H9 (cell line): ENCODE measurements at regions not wholly inside any gene's neighbourhood (a gene's known extent, or its start where the extent isn't known, plus 50 kb on each side); places are given as distances from the start of the nearest gene placed in this dataset.

Source experiments
- DNase-seq: peaks from one replicate; pipeline ENCODE4 v3.0.0-alpha.2; 2017
- H2AFZ ChIP-seq: one replicate; pipeline ENCODE4 v1.6.1; 2013; ENCODE audit warnings: mild to moderate bottlenecking, low read length, control low read depth, moderate library complexity
- H2AK5ac ChIP-seq: 2 replicates; pipeline ENCODE4 v1.6.1; 2013; ENCODE audit warnings: low read length, control low read depth, mixed read lengths; ENCODE audit not compliant: insufficient read length
- H2BK120ac ChIP-seq: one replicate; pipeline ENCODE4 v1.6.1; 2013; ENCODE audit warnings: low read depth, mild to moderate bottlenecking, low read length, control low read depth, inconsistent platforms; ENCODE audit not compliant: poor library complexity, severe bottlenecking
- H2BK12ac ChIP-seq: 2 replicates; pipeline ENCODE4 v1.6.1; 2013; ENCODE audit warnings: low read length, control low read depth, mixed read lengths, low read depth; ENCODE audit not compliant: insufficient read length
- H2BK15ac ChIP-seq: 2 replicates; pipeline ENCODE4 v1.6.1; 2013; ENCODE audit warnings: low read depth, low read length, control low read depth
- H2BK20ac ChIP-seq: one replicate; pipeline ENCODE4 v1.6.1; 2013; ENCODE audit warnings: low read depth, mild to moderate bottlenecking, low read length, control low read depth, inconsistent platforms; ENCODE audit not compliant: poor library complexity, severe bottlenecking
- H2BK5ac ChIP-seq: 2 replicates; pipeline ENCODE4 v1.6.1; 2013; ENCODE audit warnings: low read length, control low read depth, mixed read lengths; ENCODE audit not compliant: insufficient read length
- H3K14ac ChIP-seq: 2 replicates; pipeline ENCODE4 v1.6.1; 2013; ENCODE audit warnings: low read length, control low read depth; ENCODE audit not compliant: insufficient read depth
- H3K18ac ChIP-seq: 2 replicates; pipeline ENCODE4 v1.6.1; 2013; ENCODE audit warnings: low read depth, mild to moderate bottlenecking, mixed read lengths, low read length, control low read depth; ENCODE audit not compliant: insufficient read length
- H3K23ac ChIP-seq: 2 replicates; pipeline ENCODE4 v1.6.1; 2013; ENCODE audit warnings: low read length, control low read depth, mixed read lengths, low read depth; ENCODE audit not compliant: insufficient read length
- H3K23me2 ChIP-seq: 2 replicates; pipeline ENCODE4 v1.6.1; 2013; ENCODE audit warnings: low read depth, mild to moderate bottlenecking, mixed read lengths, low read length, control low read depth; ENCODE audit not compliant: insufficient read length, poor library complexity, severe bottlenecking
- H3K27ac ChIP-seq: 2 replicates; pipeline ENCODE4 v1.5.1; 2013; ENCODE audit warnings: low read length, control low read depth, mixed read lengths, low read depth; ENCODE audit not compliant: insufficient read length
- H3K27me3 ChIP-seq: 2 replicates; pipeline ENCODE4 v1.6.1; 2013; ENCODE audit warnings: low read length, control low read depth, inconsistent platforms; ENCODE audit not compliant: insufficient read depth
- H3K4ac ChIP-seq: 2 replicates; pipeline ENCODE4 v1.6.1; 2013; ENCODE audit warnings: low read depth, mild to moderate bottlenecking, control low read depth, inconsistent platforms, low read length, moderate library complexity
- H3K4me1 ChIP-seq: 2 replicates; pipeline ENCODE4 v1.6.1; 2013; ENCODE audit warnings: low read length, control low read depth, inconsistent platforms; ENCODE audit not compliant: insufficient read depth
- H3K4me2 ChIP-seq: 2 replicates; pipeline ENCODE4 v1.6.1; 2013; ENCODE audit warnings: low read length, control low read depth, mixed read lengths; ENCODE audit not compliant: insufficient read length, insufficient read depth
- H3K56ac ChIP-seq: 2 replicates; pipeline ENCODE4 v1.6.1; 2013; ENCODE audit warnings: low read depth, mild to moderate bottlenecking, mixed read lengths, low read length, control low read depth; ENCODE audit not compliant: insufficient read length
- H3K79me1 ChIP-seq: 2 replicates; pipeline ENCODE4 v1.6.1; 2013; ENCODE audit warnings: low read depth, mild to moderate bottlenecking, moderate library complexity, low read length, control low read depth, inconsistent platforms; ENCODE audit not compliant: insufficient read depth, poor library complexity, severe bottlenecking
- H3K79me2 ChIP-seq: 2 replicates; pipeline ENCODE4 v1.6.1; 2013; ENCODE audit warnings: low read length, control low read depth, inconsistent platforms; ENCODE audit not compliant: insufficient read depth
- H3K9ac ChIP-seq: 2 replicates; pipeline ENCODE4 v1.6.1; 2013; ENCODE audit warnings: low read length, control low read depth, mixed read lengths; ENCODE audit not compliant: insufficient read length; ENCODE audit errors: extremely low read depth
- H3K9me3 ChIP-seq: one replicate; pipeline ENCODE4 v1.6.1; 2013; ENCODE audit warnings: low read depth, low read length, inconsistent platforms; ENCODE audit not compliant: control insufficient read depth
- H3T11ph ChIP-seq: one replicate; pipeline ENCODE4 v1.6.1; 2013; ENCODE audit warnings: mild to moderate bottlenecking, low read length, control low read depth, inconsistent platforms
- H4K20me1 ChIP-seq: one replicate; pipeline ENCODE4 v1.6.1; 2013; ENCODE audit not compliant: control insufficient read depth, insufficient read length, insufficient read depth
- H4K5ac ChIP-seq: 2 replicates; pipeline ENCODE4 v1.6.1; 2013; ENCODE audit warnings: low read depth, mild to moderate bottlenecking, mixed read lengths, low read length, control low read depth; ENCODE audit not compliant: insufficient read length
- H4K8ac ChIP-seq: replicated peaks from 2 replicates; pipeline ENCODE4 v1.6.1; 2013; ENCODE audit warnings: low read length, control low read depth, mixed read lengths, low read depth; ENCODE audit not compliant: insufficient read length
- H4K91ac ChIP-seq: 2 replicates; pipeline ENCODE4 v1.6.1; 2013; ENCODE audit warnings: low read depth, mild to moderate bottlenecking, moderate library complexity, mixed read lengths, low read length, control low read depth; ENCODE audit not compliant: insufficient read length
- H3K27ac Mint-ChIP-seq, 3 experiments: 2 replicates in 2 of 3; 3 replicates in 1 of 3; pipeline ENCODE4 v1.8.0; 2020 to 2021; ENCODE audit warnings: mixed read lengths in 3 of 3, mild to moderate bottlenecking in 1 of 3, moderate library complexity in 1 of 3
- H3K27me3 Mint-ChIP-seq: 2 replicates; pipeline ENCODE4 v1.8.0; 2021; ENCODE audit warnings: low read depth, mild to moderate bottlenecking, moderate library complexity, mixed read lengths
- H3K36me3 Mint-ChIP-seq, 3 experiments: 2 replicates in 2 of 3; 3 replicates in 1 of 3; pipeline ENCODE4 v1.8.0; 2020 to 2021; ENCODE audit warnings: low read depth in 3 of 3, mixed read lengths in 3 of 3; ENCODE audit not compliant: insufficient read depth in 1 of 3
- H3K4me1 Mint-ChIP-seq, 2 experiments: 2 replicates each; pipeline ENCODE4 v1.8.0; 2020; ENCODE audit warnings: mixed read lengths in 2 of 2
- H3K4me3 Mint-ChIP-seq, 2 experiments: 2 replicates in 1 of 2; 3 replicates in 1 of 2; pipeline ENCODE4 v1.8.0; 2020 to 2021; ENCODE audit warnings: mild to moderate bottlenecking in 2 of 2, mixed read lengths in 2 of 2, moderate library complexity in 1 of 2
- H3K9me3 Mint-ChIP-seq, 2 experiments: 2 replicates in 1 of 2; 3 replicates in 1 of 2; pipeline ENCODE4 v1.8.0; 2020; ENCODE audit warnings: mild to moderate bottlenecking in 2 of 2, mixed read lengths in 2 of 2, moderate library complexity in 1 of 2
- WGBS: extraction: QIAGEN DNeasy Blood & Tissue Kit; methylation state at CpG from one replicate; pipeline ENCODE4 v1.1.7; 2013; ENCODE audit warnings: missing lambda C conversion rate, low lambda C conversion rate, mixed read lengths; ENCODE audit not compliant: insufficient read length; ENCODE audit errors: extremely low coverage; 5-methylcytosine and 5-hydroxymethylcytosine counted together
- TF ChIP-seq, protein P1 (sequence below): fragments of 200-600 bp; sonication (generic); conservative IDR thresholded peaks from 3 replicates; pipeline ENCODE4 v1.8.0; 2021; ENCODE audit warnings: antibody characterized with exemption, mild to moderate bottlenecking

- DNase-seq, result no peak
- no peak overlapping the region for H4K5ac ChIP-seq
- WGBS, result no CpG with 5 or more reads among the region's 27 CpGs
- H3K4ac ChIP-seq, result no peak overlapping the region
- no peak overlapping the region for H3K27ac Mint-ChIP-seq
- peaks cover 0 to 2% of the 10 kb centered on the region in 2 experiments; a peak in 4 of 5 replicates for H3K9me3 Mint-ChIP-seq
- H3K9ac ChIP-seq, result no peak overlapping the region
- no peak overlapping the region for H2BK5ac ChIP-seq
- no peak overlapping the region for H2BK12ac ChIP-seq
- H3K79me2 ChIP-seq, result no peaks in the 10 kb centered on the region
- no peaks in the 10 kb centered on the region for H3K27me3 ChIP-seq
- TF ChIP-seq, protein P1, sequence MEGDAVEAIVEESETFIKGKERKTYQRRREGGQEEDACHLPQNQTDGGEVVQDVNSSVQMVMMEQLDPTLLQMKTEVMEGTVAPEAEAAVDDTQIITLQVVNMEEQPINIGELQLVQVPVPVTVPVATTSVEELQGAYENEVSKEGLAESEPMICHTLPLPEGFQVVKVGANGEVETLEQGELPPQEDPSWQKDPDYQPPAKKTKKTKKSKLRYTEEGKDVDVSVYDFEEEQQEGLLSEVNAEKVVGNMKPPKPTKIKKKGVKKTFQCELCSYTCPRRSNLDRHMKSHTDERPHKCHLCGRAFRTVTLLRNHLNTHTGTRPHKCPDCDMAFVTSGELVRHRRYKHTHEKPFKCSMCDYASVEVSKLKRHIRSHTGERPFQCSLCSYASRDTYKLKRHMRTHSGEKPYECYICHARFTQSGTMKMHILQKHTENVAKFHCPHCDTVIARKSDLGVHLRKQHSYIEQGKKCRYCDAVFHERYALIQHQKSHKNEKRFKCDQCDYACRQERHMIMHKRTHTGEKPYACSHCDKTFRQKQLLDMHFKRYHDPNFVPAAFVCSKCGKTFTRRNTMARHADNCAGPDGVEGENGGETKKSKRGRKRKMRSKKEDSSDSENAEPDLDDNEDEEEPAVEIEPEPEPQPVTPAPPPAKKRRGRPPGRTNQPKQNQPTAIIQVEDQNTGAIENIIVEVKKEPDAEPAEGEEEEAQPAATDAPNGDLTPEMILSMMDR, result no peak
- no peak overlapping the region for H3K4me3 Mint-ChIP-seq
- no peak overlapping the region for H3K56ac ChIP-seq
- H2BK20ac ChIP-seq, result no peak overlapping the region
- H2AK5ac ChIP-seq, result no peak overlapping the region
- no peak overlapping the region for H2BK15ac ChIP-seq
- no peaks in the 10 kb centered on the region for H4K20me1 ChIP-seq
- H4K91ac ChIP-seq, result no peak overlapping the region
- peaks cover 12 to 13% of the 10 kb centered on the region in 2 experiments for H3K4me1 Mint-ChIP-seq
- no peak overlapping the region for H2BK120ac ChIP-seq
- no peak overlapping the region for H3K18ac ChIP-seq
- H3K14ac ChIP-seq, result no peak overlapping the region
- H4K8ac ChIP-seq, result no peak overlapping the region
- H3K27ac ChIP-seq, result no peak overlapping the region
- no peaks in the 10 kb centered on the region for H3K4me1 ChIP-seq
- no peak overlapping the region for H3K23ac ChIP-seq
- peaks cover 0 to 2% (median 0%) of the 10 kb centered on the region in 3 experiments; a peak in 1 of 7 replicates for H3K36me3 Mint-ChIP-seq
- H3K9me3 ChIP-seq, result no peaks in the 10 kb centered on the region
- no peaks in the 10 kb centered on the region for H3K79me1 ChIP-seq
- H3T11ph ChIP-seq, result no peak overlapping the region
- H3K4me2 ChIP-seq, result no peak overlapping the region
- no peak overlapping the region for H2AFZ ChIP-seq
- H3K23me2 ChIP-seq, result no peaks in the 10 kb centered on the region
- H3K27me3 Mint-ChIP-seq, result peaks cover 19% of the 10 kb centered on the region
Measured at GRCh38 chr21:38751379-38752050, 54.2 kb upstream of the ETS2 start.
